Upper lobe of left lung (tissue), 6 donors: ENCODE measurements at regions not wholly inside any gene's neighbourhood (a gene's known extent, or its start where the extent isn't known, plus 50 kb on each side); places are given as distances from the start of the nearest gene placed in this dataset.
A peak's percentile ranks its signal among the peaks of the same experiment; 100 is the strongest.

ENCODE experiments used
- ATAC-seq, 2 donors: fragments of 200-7000 bp; cut with Tn5 transposase; one replicate each; pipeline ENCODE4 v1.9.1; 2022; ENCODE audit warnings: mild to moderate bottlenecking in 2 of 2, moderate library complexity in 2 of 2; ENCODE audit not compliant: low FRiP score in 2 of 2
- DNase-seq, 2 donors: peaks; one replicate each; pipeline ENCODE4 v3.0.0-alpha.2; 2019 to 2020
- H3K27ac ChIP-seq, 4 donors: fragments of 200-600 bp; sonication (generic); one replicate each; pipeline ENCODE4 v1.5.1; 2016 to 2019
- H3K27me3 ChIP-seq, 4 donors: fragments of 200-600 bp; sonication (generic); one replicate each; pipeline ENCODE4 v1.5.1; 2017 to 2019
- H3K36me3 ChIP-seq, 4 donors: fragments of 200-600 bp; sonication (generic); one replicate each; pipeline ENCODE4 v1.5.1; 2016 to 2019
- H3K4me1 ChIP-seq, 4 donors: fragments of 200-600 bp; sonication (generic); one replicate each; pipeline ENCODE4 v1.5.1; 2018 to 2019
- H3K4me3 ChIP-seq, 4 donors: fragments of 200-600 bp; sonication (generic); one replicate each; pipeline ENCODE4 v1.5.1; 2017 to 2019; ENCODE audit warnings: mild to moderate bottlenecking in 2 of 4, moderate library complexity in 1 of 4
- H3K9me3 ChIP-seq, 4 donors: fragments of 200-600 bp; sonication (generic); one replicate each; pipeline ENCODE4 v1.5.1; 2018 to 2019
- EP300 ChIP-seq, 4 donors: sonication (generic); formaldehyde crosslinking; IDR thresholded peaks; one replicate each; pipeline ENCODE4 v1.5.1; 2017; ENCODE audit warnings: antibody characterized with exemption in 4 of 4, control low read depth in 2 of 4
- POLR2A ChIP-seq, 4 donors: fragments of 450-650 bp; IDR thresholded peaks; one replicate each; pipeline ENCODE4 v1.5.1; 2016 to 2017; ENCODE audit warnings: antibody characterized with exemption in 4 of 4, mild to moderate bottlenecking in 2 of 4
- POLR2AphosphoS5 ChIP-seq, 2 donors: sonication (generic); formaldehyde crosslinking; IDR thresholded peaks; one replicate each; pipeline ENCODE4 v1.5.1; 2017; ENCODE audit warnings: antibody characterized with exemption in 2 of 2
- WGBS, 2 donors: methylation state at CpG; one replicate each; pipeline ENCODE4 v1.1.5; 2017 to 2018; 5-methylcytosine and 5-hydroxymethylcytosine counted together
- TF ChIP-seq, protein P1 (sequence below), 6 experiments: fragments of 450-650 bp in 4 of 6; fragments of 200-600 bp in 2 of 6; sonication (generic) in 2 of 6; IDR thresholded peaks; one replicate each; pipeline ENCODE4 v1.5.1; 2016 to 2019; ENCODE audit warnings: antibody characterized with exemption in 6 of 6
- donor health status: DM: no; HTN: no; CAD: no; lungs with moderate emphysema.
- donor health status: DM: no; HTN: yes; CAD: no; lungs with severe emphysema.

DNA sequence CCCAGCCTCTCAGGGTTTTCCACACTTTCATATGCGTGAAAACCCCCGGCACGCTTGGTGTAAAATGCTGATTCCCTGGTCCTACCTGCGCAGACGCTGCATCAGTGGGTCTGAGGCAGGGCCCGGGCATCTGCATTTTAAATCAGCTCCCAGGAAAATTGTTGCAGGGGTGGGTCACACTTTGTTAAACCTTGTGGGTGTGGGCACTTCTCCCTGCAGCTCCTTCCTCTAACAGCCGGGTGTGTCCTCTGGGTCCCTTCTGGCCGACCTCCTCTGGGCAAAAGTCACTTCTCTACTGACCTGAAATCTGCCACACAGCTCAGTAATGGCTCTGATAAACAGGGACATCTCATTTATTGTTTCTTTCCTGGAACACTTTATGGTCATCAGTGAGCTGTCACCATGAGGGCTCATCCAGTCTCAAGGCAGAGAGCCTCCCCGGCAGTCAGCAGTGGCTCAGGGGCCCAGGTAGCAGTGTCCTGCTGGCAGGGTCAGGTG, 52.8 kb upstream of the TMPRSS2 start:
- TF ChIP-seq, protein P1, sequence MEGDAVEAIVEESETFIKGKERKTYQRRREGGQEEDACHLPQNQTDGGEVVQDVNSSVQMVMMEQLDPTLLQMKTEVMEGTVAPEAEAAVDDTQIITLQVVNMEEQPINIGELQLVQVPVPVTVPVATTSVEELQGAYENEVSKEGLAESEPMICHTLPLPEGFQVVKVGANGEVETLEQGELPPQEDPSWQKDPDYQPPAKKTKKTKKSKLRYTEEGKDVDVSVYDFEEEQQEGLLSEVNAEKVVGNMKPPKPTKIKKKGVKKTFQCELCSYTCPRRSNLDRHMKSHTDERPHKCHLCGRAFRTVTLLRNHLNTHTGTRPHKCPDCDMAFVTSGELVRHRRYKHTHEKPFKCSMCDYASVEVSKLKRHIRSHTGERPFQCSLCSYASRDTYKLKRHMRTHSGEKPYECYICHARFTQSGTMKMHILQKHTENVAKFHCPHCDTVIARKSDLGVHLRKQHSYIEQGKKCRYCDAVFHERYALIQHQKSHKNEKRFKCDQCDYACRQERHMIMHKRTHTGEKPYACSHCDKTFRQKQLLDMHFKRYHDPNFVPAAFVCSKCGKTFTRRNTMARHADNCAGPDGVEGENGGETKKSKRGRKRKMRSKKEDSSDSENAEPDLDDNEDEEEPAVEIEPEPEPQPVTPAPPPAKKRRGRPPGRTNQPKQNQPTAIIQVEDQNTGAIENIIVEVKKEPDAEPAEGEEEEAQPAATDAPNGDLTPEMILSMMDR (IDR thresholded peaks at IDR 0.05): no peak
- no peak for TF ChIP-seq POLR2A (IDR thresholded peaks at IDR 0.05)
- no peak for TF ChIP-seq EP300 (IDR thresholded peaks at IDR 0.05)
- no peak for TF ChIP-seq POLR2AphosphoS5 (IDR thresholded peaks at IDR 0.05)
- Histone ChIP-seq H3K36me3 (no peaks in the 10 kb centered on the region), H3K9me3 (no peaks in the 10 kb centered on the region), H3K4me1 (peaks cover 0 to 19% (median 0%) of the 10 kb centered on the region in 4 donors), H3K27me3 (no peaks in the 10 kb centered on the region), H3K4me3 (no peak overlapping the region), H3K27ac (no peak overlapping the region)
- 40 to 61% methylated on average over 8 to 9 of the region's 9 CpGs for WGBS, 2 donors
- DNase-seq: no peak
- no peak for ATAC-seq

DNA sequence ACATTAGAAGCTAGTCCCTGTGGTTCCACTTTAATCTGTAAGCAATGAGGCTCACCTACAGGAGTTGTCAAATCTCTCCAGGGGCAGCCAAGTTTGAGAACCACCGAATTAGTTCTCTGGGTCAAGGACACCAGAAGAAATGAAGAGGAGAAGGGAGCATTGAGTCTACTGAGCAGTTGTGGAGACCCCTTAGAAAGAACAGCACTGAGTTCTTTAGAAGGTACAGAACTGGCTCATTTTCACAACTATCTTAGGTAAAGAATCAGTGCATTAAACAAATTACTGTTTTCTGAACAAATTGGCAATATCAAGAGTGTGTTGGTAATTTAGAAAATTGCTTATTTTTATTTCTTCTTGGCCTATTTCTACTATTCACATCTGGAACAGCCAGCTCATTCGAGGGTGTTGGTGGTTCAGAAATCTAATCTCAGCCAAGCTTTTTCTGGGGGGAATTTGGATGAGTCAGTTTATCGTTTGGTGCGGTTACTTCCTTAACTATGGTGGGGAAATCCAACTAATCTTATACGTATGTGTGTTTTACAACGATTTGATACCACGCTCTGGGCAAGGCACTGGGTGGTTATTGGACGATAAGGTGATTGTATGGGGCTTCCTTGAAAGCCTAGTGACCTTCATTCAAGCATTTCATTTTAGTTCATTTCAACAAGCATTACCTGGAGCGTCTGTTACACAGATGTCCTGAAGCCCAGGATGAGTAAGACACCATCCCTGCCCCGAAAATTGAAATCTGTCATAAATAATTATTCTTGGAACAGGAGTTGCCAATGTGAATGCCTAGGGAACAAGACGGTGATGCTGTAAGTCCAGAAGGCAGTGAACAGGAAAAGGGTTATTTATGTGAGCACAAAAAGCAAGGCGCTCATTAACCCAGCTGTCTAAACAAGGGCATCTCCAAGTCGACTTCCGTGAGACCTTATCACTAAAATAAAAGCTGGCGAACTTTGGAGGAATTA, 52.0 kb upstream of the TMPRSS2 start:
- WGBS, 2 donors: 66 to 72% methylated on average over 15 of the region's 15 CpGs
- TF ChIP-seq POLR2A (IDR thresholded peaks at IDR 0.05): no peak
- TF ChIP-seq, protein P1 (IDR thresholded peaks at IDR 0.05): no peak
- TF ChIP-seq POLR2AphosphoS5 (IDR thresholded peaks at IDR 0.05): no peak
- TF ChIP-seq EP300 (IDR thresholded peaks at IDR 0.05): no peak
- Histone ChIP-seq H3K4me3 (no peak overlapping the region), H3K36me3 (no peaks in the 10 kb centered on the region), H3K27me3 (no peaks in the 10 kb centered on the region), H3K9me3 (no peaks in the 10 kb centered on the region), H3K4me1 (peaks cover 0 to 15% (median 0%) of the 10 kb centered on the region in 4 donors), H3K27ac (no peak overlapping the region)
- DNase-seq: no peak
- peak in 1 of 2 donors; percentile 52 for ATAC-seq

DNA sequence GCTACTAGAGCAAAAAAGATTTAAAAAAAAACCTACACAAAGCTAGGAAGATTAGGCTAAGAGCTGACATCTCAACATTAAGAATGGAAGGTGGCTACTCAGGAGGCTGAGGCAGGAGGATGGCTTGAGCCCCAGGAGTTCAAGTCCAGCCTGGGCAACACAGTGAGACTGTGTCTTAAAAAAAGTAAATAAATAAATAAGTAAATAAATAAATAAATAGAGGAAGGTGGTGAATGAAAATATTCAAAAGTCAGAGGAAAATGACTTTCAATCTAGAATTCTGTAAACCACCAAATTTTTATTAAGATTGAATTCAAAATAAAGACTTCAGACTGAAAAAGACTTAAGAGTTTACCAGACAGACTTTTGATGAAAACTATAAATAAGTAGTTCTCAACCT, 50.9 kb upstream of the TMPRSS2 start:
- TF ChIP-seq, protein P1 (IDR thresholded peaks at IDR 0.05): no peak
- no peak for TF ChIP-seq POLR2A (IDR thresholded peaks at IDR 0.05)
- TF ChIP-seq EP300 (IDR thresholded peaks at IDR 0.05): no peak
- TF ChIP-seq POLR2AphosphoS5 (IDR thresholded peaks at IDR 0.05): no peak
- H3K27me3 ChIP-seq: no peaks in the 10 kb centered on the region
- no peak for DNase-seq
- H3K36me3 ChIP-seq: no peaks in the 10 kb centered on the region
- H3K4me3 ChIP-seq: no peak overlapping the region
- H3K4me1 ChIP-seq: peaks cover 0 to 11% (median 0%) of the 10 kb centered on the region in 4 donors
- H3K27ac ChIP-seq: no peak overlapping the region
- ATAC-seq: no peak
- H3K9me3 ChIP-seq: no peaks in the 10 kb centered on the region

DNA sequence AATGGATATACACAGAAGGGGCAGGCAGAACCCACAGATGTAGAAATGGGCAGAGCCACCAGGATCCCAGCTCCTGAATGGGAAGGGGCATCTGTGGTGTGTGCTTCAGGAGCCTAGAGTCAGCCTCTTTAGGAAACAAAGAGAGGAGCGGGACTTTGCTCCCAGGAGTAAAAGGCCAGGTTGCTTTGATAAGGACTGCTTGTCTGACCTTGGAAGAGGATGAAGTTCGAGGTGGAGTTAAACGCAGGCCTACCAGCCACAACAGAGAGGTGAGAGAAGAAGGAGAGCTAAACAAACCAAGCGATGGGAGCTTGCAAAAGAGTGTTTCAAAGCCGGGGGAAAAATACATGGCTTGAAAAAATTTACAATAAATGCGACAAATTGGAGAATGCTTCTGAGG, 49.9 kb upstream of the TMPRSS2 start:
- TF ChIP-seq, protein P1 (IDR thresholded peaks at IDR 0.05): no peak
- TF ChIP-seq POLR2AphosphoS5 (IDR thresholded peaks at IDR 0.05) (no peak), EP300 (IDR thresholded peaks at IDR 0.05) (no peak), POLR2A (IDR thresholded peaks at IDR 0.05) (no peak)
- 71 to 75% methylated on average over 6 of the region's 6 CpGs for WGBS, 2 donors
- DNase-seq (no peak), ATAC-seq (no peak)
- H3K4me3 ChIP-seq: no peak overlapping the region
- H3K9me3 ChIP-seq: no peaks in the 10 kb centered on the region
- peaks cover 0 to 11% (median 0%) of the 10 kb centered on the region in 4 donors for H3K4me1 ChIP-seq
- H3K27me3 ChIP-seq: no peaks in the 10 kb centered on the region
- H3K36me3 ChIP-seq: no peaks in the 10 kb centered on the region
- no peak overlapping the region for H3K27ac ChIP-seq
